HG02763 (cell line): ENCODE measurements at regions not wholly inside any gene's neighbourhood (a gene's known extent, or its start where the extent isn't known, plus 50 kb on each side); places are given as distances from the start of the nearest gene placed in this dataset.
"Not testable (repeated sequence)": the region's sequence is repeated elsewhere in the genome, so short reads cannot be mapped to it uniquely, and the experiment has no call there.

Source experiments
- ATAC-seq: cut with Tn5 transposase; IDR thresholded peaks from one replicate; pipeline ENCODE4 v1.9.1; 2021; ENCODE audit warnings: mild to moderate bottlenecking, moderate library complexity; ENCODE audit not compliant: unreplicated experiment

- ATAC-seq: no peak
Observed at GRCh38 chr9:38195737-38196161, 126.7 kb upstream of the SHB start.

GRCh38 chr9:38194870-38195269, 125.8 kb upstream of the SHB start:
- ATAC-seq: no peak

- ATAC-seq: no peak
Observed at GRCh38 chr9:38192731-38193265, 123.8 kb upstream of the SHB start.

GRCh38 chr9:38186404-38187115, 117.5 kb upstream of the SHB start:
- no peak for ATAC-seq

- ATAC-seq: no peak
Observed at GRCh38 chr9:38185647-38186403, 116.8 kb upstream of the SHB start.

- no peak for ATAC-seq
Observed at GRCh38 chr9:38183994-38184568, 115.1 kb upstream of the SHB start.

GRCh38 chr9:38182321-38182720, 113.3 kb upstream of the SHB start:
- no peak for ATAC-seq

- ATAC-seq: no peak
Observed at GRCh38 chr9:38181866-38182265, 112.8 kb upstream of the SHB start.

- ATAC-seq: no peak
Observed at GRCh38 chr9:38181232-38181631, 112.2 kb upstream of the SHB start.

- ATAC-seq: no peak
Observed at GRCh38 chr9:38180656-38181055, 111.6 kb upstream of the SHB start.

- no peak for ATAC-seq
Observed at GRCh38 chr9:38179965-38180364, 110.9 kb upstream of the SHB start.

GRCh38 chr9:38178237-38178636, 109.2 kb upstream of the SHB start:
- no peak for ATAC-seq

- ATAC-seq: no peak
Observed at GRCh38 chr9:38177680-38178079, 108.7 kb upstream of the SHB start.

GRCh38 chr9:38176251-38176650, 107.2 kb upstream of the SHB start:
- no peak for ATAC-seq

GRCh38 chr9:38175423-38175822, 106.4 kb upstream of the SHB start:
- no peak for ATAC-seq

GRCh38 chr9:38172586-38172985, 103.6 kb upstream of the SHB start:
- ATAC-seq: no peak

GRCh38 chr9:38171926-38172325, 102.9 kb upstream of the SHB start:
- ATAC-seq: no peak

- no peak for ATAC-seq
Observed at GRCh38 chr9:38171538-38171884, 102.5 kb upstream of the SHB start.

GRCh38 chr9:38170763-38171537, 101.9 kb upstream of the SHB start:
- ATAC-seq: not testable (repeated sequence)

GRCh38 chr9:38170155-38170554, 101.1 kb upstream of the SHB start:
- not testable (repeated sequence) for ATAC-seq

GRCh38 chr9:38166501-38166900, 97.5 kb upstream of the SHB start:
- ATAC-seq: no peak
